Right lobe of liver (tissue), 4 donors: ENCODE measurements at regions not wholly inside any gene's neighbourhood (a gene's known extent, or its start where the extent isn't known, plus 50 kb on each side); places are given as distances from the start of the nearest gene placed in this dataset.

Experiments
- POLR2A ChIP-seq: fragments of 450-650 bp; IDR thresholded peaks from one replicate; pipeline ENCODE4 v1.6.1; 2017; ENCODE audit warnings: antibody characterized with exemption, mild to moderate bottlenecking
- TF ChIP-seq, protein P1 (sequence below), 4 donors: fragments of 200-600 bp in 3 of 4; fragments of 450-650 bp in 1 of 4; IDR thresholded peaks; one replicate each; pipeline versions ENCODE4 v1.5.1 to v1.8.0; 2016 to 2022; ENCODE audit warnings: antibody characterized with exemption in 4 of 4, mild to moderate bottlenecking in 2 of 4
- donor health status: DM: no; HTN: no; CAD: no.
- donor health status: DM: no; HTN: no; CAD: no.
- donor health status: DM: no; HTN: yes; CAD: no.

DNA sequence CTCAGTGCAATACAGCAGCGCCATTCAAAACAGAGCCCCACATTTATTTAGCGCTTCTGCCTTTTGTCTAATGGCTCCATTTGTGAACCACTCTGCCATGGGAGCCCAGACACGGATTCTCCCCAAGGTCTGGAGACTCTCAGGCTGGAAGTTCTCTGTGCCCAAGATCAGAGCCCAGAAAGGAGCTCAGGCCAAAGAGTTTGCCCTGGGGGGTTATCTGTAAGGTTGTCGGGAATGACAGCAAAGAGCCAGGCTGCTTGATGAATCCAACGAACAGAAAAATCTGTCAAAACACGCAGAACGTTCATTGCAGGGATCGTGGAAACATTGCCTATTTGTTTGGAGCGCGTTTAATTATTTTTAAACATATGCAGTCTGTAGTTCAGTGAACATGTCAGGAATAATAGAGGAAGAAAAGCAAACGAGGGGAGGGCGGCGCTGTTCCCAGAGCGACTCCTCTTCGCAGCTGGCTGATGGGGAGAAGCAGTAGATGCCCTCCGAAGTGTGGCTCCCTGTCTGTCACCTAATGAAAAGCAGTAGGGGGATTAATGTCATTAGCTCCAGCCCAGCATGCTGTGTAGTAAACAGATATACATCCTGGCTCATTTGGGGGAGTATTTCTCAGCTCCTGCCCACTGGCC, 464.9 kb upstream of the MPDZ start:
- TF ChIP-seq, protein P1, sequence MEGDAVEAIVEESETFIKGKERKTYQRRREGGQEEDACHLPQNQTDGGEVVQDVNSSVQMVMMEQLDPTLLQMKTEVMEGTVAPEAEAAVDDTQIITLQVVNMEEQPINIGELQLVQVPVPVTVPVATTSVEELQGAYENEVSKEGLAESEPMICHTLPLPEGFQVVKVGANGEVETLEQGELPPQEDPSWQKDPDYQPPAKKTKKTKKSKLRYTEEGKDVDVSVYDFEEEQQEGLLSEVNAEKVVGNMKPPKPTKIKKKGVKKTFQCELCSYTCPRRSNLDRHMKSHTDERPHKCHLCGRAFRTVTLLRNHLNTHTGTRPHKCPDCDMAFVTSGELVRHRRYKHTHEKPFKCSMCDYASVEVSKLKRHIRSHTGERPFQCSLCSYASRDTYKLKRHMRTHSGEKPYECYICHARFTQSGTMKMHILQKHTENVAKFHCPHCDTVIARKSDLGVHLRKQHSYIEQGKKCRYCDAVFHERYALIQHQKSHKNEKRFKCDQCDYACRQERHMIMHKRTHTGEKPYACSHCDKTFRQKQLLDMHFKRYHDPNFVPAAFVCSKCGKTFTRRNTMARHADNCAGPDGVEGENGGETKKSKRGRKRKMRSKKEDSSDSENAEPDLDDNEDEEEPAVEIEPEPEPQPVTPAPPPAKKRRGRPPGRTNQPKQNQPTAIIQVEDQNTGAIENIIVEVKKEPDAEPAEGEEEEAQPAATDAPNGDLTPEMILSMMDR (IDR thresholded peaks at IDR 0.05), result no peak
- no peak for TF ChIP-seq POLR2A
